ENCODE measurements at regions not wholly inside any gene's neighbourhood (a gene's known extent, or its start where the extent isn't known, plus 50 kb on each side); places are given as distances from the start of the nearest gene placed in this dataset.

DNA sequence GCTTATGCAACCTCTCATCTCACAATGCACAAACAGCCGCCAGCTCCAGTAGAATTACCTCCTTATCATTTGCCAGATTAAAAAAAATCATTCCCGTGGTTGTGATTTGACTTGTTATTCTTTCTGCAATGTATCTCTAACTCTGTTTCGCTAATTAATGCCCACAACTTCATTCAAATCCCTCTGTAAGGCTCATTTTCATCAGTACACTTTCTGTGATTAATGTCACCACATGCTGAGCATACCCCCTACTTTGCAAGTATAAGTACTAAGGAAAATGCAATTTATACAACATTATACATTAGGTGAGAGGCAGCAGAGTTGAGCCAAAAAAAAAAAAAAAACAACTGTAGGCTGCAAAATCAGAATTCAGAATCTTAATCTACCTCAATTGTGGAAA is 166.0 kb downstream of the FSCB start:
- H3K79me2 ChIP-seq (ENCODE audit: control insufficient read depth, insufficient read depth, low read length) = no peaks in the 10 kb centered on the region
- H3K9ac ChIP-seq (replicated peaks; ENCODE audit: extremely low read depth, insufficient read depth, low read length) = no peak overlapping the region
- H3K9me1 ChIP-seq (replicated peaks; ENCODE audit: control insufficient read depth, extremely low read depth, insufficient read depth, low read length) = no peaks in the 10 kb centered on the region
- no peak overlapping the region for H3K4me3 ChIP-seq (replicated peaks in 1 of 3; ENCODE audit: insufficient read depth in 1 of 3, low read depth in 1 of 3, low read length in 3 of 3)
- ChIA-PET CTCF (no interaction called here), POLR2A (no interaction called here)
- no peaks in the 10 kb centered on the region for H3K36me3 ChIP-seq (ENCODE audit: control insufficient read depth in 2 of 2, extremely low read depth in 1 of 2, insufficient read depth in 2 of 2, low read length in 2 of 2)
- no peak overlapping the region for H3K4me2 ChIP-seq (ENCODE audit: insufficient read depth, low read length)
- no peak for DNase-seq (ENCODE audit: low read depth, low spot score)
- H3K4me1 ChIP-seq (ENCODE audit: control insufficient read depth, extremely low read depth, insufficient read depth, low read length) = no peaks in the 10 kb centered on the region
- H3K27me3 ChIP-seq (ENCODE audit: control insufficient read depth in 2 of 2, insufficient read depth in 2 of 2, low read length in 2 of 2) = no peaks in the 10 kb centered on the region
- H3K9me3 ChIP-seq (replicated peaks; ENCODE audit: control insufficient read depth, insufficient read depth, low read length) = no peaks in the 10 kb centered on the region
- no peaks in the 10 kb centered on the region for H4K20me1 ChIP-seq (replicated peaks; ENCODE audit: control insufficient read depth, extremely low read depth, insufficient read depth, low read length)
- no peak overlapping the region for H2AFZ ChIP-seq (ENCODE audit: low read depth, low read length)
- intact Hi-C loops (cut with micrococcal nuclease) (no loop called here), dilution Hi-C loops (cut with MboI; ENCODE audit: extremely low pct_ligation_motif_present, low sequenced_read_pairs) (no loop called here)
- FAIRE-seq = no peak
- TF ChIP-seq, protein P1, sequence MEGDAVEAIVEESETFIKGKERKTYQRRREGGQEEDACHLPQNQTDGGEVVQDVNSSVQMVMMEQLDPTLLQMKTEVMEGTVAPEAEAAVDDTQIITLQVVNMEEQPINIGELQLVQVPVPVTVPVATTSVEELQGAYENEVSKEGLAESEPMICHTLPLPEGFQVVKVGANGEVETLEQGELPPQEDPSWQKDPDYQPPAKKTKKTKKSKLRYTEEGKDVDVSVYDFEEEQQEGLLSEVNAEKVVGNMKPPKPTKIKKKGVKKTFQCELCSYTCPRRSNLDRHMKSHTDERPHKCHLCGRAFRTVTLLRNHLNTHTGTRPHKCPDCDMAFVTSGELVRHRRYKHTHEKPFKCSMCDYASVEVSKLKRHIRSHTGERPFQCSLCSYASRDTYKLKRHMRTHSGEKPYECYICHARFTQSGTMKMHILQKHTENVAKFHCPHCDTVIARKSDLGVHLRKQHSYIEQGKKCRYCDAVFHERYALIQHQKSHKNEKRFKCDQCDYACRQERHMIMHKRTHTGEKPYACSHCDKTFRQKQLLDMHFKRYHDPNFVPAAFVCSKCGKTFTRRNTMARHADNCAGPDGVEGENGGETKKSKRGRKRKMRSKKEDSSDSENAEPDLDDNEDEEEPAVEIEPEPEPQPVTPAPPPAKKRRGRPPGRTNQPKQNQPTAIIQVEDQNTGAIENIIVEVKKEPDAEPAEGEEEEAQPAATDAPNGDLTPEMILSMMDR (IDR thresholded peaks at IDR 0.05; ENCODE audit: extremely low read depth in 1 of 2, insufficient read depth in 1 of 2, low read depth in 1 of 2, low read length in 2 of 2) = no peak
- TF ChIP-seq GATA2 (IDR thresholded peaks at IDR 0.05; ENCODE audit: insufficient read depth, insufficient read length, low read depth, low read length) (no peak), JUN (IDR thresholded peaks at IDR 0.05; ENCODE audit: borderline replicate concordance, insufficient read depth, insufficient read length, low read depth) (no peak), POLR2A (IDR thresholded peaks at IDR 0.05; ENCODE audit: low read depth, low read length) (no peak), MYC (IDR thresholded peaks at IDR 0.05; ENCODE audit: low read depth, low read length) (no peak), POLR2AphosphoS5 (IDR thresholded peaks at IDR 0.05; ENCODE audit: insufficient read depth, low read depth, low read length) (no peak), FOS (IDR thresholded peaks at IDR 0.05; ENCODE audit: borderline replicate concordance, insufficient read depth, low read length) (no peak), EZH2 (IDR thresholded peaks at IDR 0.05; ENCODE audit: borderline replicate concordance, low read depth, low read length, severe bottlenecking) (no peak)
- TF ChIP-seq, protein P2, sequence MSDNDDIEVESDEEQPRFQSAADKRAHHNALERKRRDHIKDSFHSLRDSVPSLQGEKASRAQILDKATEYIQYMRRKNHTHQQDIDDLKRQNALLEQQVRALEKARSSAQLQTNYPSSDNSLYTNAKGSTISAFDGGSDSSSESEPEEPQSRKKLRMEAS (IDR thresholded peaks at IDR 0.05; ENCODE audit: insufficient read depth, insufficient read length) = no peak
- no TSS peak for BruUV-seq (replicated peaks)
- no peak overlapping the region for H3K27ac ChIP-seq (ENCODE audit: insufficient read depth, low read depth, low read length)

All from endothelial cell of umbilical vein (primary cell).